GM19395 (cell line): ENCODE measurements at regions not wholly inside any gene's neighbourhood (a gene's known extent, or its start where the extent isn't known, plus 50 kb on each side); places are given as distances from the start of the nearest gene placed in this dataset.

Experiments
- ATAC-seq: cut with Tn5 transposase; IDR thresholded peaks from one replicate; pipeline ENCODE4 v1.9.1; 2021; ENCODE audit warnings: mild to moderate bottlenecking, moderate library complexity; ENCODE audit not compliant: unreplicated experiment

GRCh38 chr3:106018102-106018501 lies 149.3 kb upstream of the CBLB start:
- ATAC-seq = no peak

DNA sequence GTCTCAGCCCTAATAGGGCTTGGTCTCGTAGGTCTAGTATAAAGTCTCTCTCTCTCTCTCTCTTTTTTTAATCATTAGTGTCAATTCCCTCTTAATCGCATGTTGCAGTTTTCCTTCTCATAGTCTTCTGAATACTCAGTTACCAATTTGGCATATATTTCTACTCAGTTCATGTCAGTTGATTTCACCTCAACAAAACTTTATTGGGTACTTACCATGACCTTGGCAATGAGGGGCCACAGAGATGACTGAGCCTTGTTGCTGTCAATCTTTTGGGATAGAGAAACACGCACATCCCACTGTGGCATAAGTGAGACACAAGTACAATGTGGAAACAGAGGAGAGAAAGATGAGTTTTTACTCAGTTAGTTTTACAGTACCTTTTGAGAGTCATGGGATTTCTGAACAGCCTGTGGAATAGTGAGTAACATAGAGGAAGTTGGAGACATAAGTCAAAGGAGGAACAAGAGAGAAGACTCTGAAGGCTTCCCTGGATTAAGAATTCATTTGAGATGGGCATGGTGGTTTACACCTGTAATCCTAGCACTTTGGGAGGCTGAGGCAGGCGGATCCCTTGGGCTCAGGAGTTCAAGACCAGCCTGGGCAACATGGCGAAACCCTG lies 150.2 kb upstream of the CBLB start:
- no peak for ATAC-seq

GRCh38 chr3:106022913-106023312 lies 154.1 kb upstream of the CBLB start:
- no peak for ATAC-seq

- no peak for ATAC-seq
Observed at GRCh38 chr3:106025151-106025722, 156.4 kb upstream of the CBLB start.

DNA sequence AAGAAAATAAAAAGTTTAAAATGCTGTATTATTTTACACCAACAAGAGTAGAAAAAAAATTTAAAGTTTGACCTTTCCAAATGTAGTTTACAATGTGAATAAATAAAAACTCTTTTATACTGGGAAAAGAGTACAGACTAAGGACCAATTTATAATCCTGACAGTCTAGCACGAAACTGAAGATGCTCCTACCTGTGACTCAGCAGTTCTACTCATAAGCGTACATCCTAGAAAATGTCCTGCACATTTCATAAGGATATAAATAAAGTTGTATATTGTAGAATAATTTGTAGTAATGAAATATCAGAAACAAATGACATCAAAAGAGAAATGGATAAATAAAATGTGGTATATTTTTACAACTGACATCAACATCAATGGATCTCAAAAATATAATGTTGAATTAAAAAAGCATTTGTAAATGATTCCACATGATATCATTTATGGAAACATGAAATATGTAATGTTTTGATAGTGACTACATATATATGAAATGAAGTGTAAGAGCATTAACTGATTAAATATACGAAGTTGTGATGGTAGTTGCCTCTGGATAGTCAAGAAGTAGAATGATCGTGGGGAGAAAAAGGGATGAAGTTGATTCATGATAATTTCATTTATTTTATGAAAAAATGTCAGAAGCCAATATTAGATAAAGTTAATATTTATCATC lies 161.3 kb upstream of the CBLB start:
- ATAC-seq = no peak

DNA sequence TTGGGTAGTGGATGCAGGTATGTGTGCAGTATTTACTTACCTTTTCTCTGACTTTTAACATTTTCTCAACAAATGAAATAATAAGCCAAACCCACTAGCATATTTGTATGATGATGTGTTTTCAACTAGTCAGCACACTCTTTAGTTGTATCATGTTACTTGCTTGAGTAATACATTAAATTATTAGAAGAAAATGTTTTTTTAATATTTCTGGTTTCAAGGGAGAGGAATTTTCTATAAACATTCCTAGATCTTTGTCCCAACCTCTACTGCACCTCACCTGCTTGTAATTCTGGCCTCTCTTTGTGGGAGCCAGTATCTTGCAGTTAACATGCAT lies 161.8 kb upstream of the CBLB start:
- no peak for ATAC-seq

DNA sequence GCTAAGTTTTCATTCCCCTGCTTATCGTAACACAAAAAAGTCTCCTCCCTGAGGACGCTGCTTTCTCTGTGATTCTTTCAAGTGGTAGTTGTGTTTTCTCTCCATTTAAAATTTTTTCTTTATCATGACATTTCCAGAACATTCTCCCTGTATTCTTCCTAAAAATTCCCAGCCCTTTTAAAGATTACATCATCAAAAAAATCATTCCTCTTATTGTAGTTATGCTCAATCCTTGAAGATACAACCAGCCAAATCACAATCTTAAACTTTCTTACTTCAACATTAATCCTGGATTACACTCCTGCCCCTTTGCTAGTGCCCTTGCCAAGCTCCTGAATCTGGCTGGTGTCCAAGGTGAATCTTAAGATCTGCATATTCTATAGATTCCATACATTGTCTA lies 163.7 kb upstream of the CBLB start:
- no peak for ATAC-seq

GRCh38 chr3:106033654-106034053 lies 164.8 kb upstream of the CBLB start:
- no peak for ATAC-seq

- no peak for ATAC-seq
Observed at GRCh38 chr3:106034313-106034712, 165.5 kb upstream of the CBLB start.

DNA sequence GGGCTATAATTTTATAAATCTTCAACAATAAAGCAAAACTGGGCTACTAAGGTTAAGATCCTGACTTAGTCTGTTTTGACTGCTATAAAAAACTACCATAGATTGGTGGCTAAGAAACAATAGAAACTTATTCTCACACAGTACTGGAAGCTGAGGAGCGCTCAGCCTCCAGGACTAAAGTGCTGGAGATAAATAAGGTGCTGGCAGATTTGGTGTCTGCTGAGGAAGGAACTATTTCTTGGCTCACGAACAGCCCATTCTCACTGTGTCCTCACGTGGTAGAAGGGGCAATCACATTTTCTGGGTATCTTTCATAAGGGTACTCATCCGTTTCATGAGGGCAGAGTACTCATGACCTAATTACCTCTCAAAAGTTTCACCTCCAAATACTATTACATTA lies 166.8 kb upstream of the CBLB start:
- ATAC-seq = no peak

GRCh38 chr3:106036696-106037095 lies 167.9 kb upstream of the CBLB start:
- no peak for ATAC-seq

DNA sequence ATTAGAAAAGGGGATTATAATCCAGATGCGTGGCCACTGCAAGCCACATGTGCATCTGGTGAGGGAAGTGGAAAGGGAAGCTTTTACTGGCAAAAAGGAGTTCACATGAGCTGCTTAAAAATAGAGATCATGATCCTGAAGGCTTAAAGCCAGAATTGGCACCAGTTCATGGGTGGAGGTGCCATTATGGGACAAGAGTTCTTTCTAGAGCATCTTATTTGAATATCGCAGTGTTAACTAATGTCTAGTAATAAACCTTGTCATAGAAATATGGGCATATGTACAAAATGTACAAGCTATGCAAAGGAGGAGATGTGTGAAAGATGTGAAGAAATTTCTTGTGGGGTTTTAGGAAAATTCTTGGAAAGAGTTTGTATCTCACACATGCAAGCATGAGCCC lies 178.4 kb upstream of the CBLB start:
- no peak for ATAC-seq

DNA sequence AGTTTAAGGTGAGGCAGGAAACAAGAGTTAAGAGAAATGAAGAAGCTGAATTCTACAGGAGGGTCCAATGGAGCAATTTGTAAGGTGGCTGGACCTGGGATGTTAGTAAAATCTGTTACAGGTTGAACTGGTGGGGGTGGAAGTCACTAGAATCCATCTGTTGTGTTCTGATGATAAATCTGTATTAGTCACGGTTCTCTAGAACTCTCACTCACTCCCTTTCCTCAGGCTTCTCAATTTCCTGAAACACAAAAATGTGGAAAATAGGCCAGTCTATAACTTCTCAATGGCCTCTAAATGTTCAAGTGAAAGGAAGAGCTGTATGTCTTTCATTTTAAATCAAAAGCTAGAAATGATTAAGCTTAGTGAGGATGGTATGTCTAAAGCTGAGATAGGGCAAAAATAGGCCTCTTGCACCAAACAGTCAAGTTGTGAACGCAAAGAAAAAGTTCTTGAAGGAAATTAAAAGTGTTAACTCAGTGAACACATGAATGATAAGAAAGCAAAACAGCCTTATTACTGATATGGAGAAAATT lies 180.2 kb upstream of the CBLB start:
- no peak for ATAC-seq

GRCh38 chr3:106049821-106050220 lies 181.0 kb upstream of the CBLB start:
- no peak for ATAC-seq

- ATAC-seq = no peak
Observed at GRCh38 chr3:106056931-106057330, 188.1 kb upstream of the CBLB start.

GRCh38 chr3:106058475-106058874 lies 189.7 kb upstream of the CBLB start:
- ATAC-seq = no peak

DNA sequence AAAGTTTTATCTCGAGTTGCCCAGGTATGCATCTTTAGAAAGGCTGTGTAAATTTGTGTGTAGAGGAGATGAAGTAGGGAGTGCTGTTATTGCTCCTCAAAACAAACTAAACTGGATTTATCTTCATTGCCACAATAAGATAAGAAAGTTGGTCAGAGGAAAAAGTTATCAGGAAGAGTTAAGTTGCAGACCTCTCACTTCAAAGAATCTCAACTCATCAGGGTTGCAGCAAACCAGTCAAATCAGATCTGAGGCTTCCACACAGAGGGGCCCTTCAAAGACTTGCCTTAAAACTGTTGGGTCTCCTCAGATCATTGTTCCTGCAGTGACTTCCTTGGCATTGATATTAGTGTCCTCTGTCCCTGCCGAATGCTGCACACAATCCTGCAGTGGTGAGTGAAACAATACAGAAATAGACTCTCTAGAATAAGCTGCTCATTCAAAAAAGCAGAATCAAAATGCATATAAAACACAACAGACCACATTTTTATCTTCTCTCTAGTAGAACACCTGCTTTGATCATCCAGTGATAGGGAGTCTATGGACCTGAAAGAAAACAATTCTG lies 191.2 kb upstream of the CBLB start:
- ATAC-seq = no peak

DNA sequence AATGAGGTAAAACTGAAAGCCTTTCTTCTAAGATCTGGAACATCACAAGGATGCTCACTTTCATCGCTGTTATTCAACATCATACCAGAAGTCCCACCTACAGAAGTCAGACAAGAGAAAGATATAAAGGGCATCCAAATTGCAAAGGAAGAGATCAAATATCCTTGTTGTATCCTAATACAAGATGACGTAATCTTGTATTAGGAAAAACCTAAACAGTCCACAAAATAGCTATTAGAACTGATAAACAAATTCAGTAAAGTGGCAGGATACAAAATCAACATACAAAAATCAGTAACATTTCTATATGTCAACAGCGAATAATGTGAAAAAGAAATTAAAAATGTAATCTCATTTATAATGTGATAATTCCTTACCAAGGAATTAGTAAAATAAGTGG lies 195.1 kb upstream of the CBLB start:
- ATAC-seq = no peak

- ATAC-seq = no peak
Observed at GRCh38 chr3:106065831-106066230, 197.0 kb upstream of the CBLB start.

- peak; percentile 76 for ATAC-seq
Observed at GRCh38 chr3:106067711-106068110, 198.9 kb upstream of the CBLB start.

- ATAC-seq = no peak
Observed at GRCh38 chr3:106068381-106068780, 199.6 kb upstream of the CBLB start.

DNA sequence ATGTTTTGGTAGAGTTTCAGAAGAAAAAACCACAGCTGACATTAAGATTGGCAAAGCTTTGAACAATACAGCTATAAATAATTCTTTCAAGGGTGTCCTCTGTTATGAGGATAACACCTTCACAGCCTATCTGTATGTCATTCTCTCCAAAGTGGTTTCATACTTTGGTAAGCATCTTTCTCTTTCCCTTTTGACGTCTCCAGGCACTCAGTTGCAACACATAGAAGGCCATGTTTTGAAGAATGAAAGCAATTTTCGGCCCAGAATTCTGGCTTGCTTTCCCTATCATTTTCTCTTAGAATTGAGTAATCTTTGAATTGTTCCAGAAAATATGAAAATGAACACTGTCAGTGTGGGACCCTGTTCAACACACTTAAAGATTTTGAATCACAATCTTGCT lies 200.0 kb upstream of the CBLB start:
- peak; percentile 86 for ATAC-seq
